ENCODE measurements at regions not wholly inside any gene's neighbourhood (a gene's known extent, or its start where the extent isn't known, plus 50 kb on each side); places are given as distances from the start of the nearest gene placed in this dataset.

- TF ChIP-seq CREB1 (CRISPR knock-in tag; IDR thresholded peaks at IDR 0.05) (no peak), MAX (CRISPR knock-in tag; IDR thresholded peaks at IDR 0.05) (no peak), NR2C2 (CRISPR knock-in tag; IDR thresholded peaks at IDR 0.05) (no peak), NFATC4 (CRISPR knock-in tag; IDR thresholded peaks at IDR 0.05) (no peak), NR1H2 (CRISPR knock-in tag; IDR thresholded peaks at IDR 0.05) (no peak)
- TF ChIP-seq, protein P1, sequence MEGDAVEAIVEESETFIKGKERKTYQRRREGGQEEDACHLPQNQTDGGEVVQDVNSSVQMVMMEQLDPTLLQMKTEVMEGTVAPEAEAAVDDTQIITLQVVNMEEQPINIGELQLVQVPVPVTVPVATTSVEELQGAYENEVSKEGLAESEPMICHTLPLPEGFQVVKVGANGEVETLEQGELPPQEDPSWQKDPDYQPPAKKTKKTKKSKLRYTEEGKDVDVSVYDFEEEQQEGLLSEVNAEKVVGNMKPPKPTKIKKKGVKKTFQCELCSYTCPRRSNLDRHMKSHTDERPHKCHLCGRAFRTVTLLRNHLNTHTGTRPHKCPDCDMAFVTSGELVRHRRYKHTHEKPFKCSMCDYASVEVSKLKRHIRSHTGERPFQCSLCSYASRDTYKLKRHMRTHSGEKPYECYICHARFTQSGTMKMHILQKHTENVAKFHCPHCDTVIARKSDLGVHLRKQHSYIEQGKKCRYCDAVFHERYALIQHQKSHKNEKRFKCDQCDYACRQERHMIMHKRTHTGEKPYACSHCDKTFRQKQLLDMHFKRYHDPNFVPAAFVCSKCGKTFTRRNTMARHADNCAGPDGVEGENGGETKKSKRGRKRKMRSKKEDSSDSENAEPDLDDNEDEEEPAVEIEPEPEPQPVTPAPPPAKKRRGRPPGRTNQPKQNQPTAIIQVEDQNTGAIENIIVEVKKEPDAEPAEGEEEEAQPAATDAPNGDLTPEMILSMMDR (IDR thresholded peaks at IDR 0.05): no peak
- TF ChIP-seq, protein P2, sequence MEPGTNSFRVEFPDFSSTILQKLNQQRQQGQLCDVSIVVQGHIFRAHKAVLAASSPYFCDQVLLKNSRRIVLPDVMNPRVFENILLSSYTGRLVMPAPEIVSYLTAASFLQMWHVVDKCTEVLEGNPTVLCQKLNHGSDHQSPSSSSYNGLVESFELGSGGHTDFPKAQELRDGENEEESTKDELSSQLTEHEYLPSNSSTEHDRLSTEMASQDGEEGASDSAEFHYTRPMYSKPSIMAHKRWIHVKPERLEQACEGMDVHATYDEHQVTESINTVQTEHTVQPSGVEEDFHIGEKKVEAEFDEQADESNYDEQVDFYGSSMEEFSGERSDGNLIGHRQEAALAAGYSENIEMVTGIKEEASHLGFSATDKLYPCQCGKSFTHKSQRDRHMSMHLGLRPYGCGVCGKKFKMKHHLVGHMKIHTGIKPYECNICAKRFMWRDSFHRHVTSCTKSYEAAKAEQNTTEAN (CRISPR knock-in tag; IDR thresholded peaks at IDR 0.05): no peak
- TF ChIP-seq, protein P3, sequence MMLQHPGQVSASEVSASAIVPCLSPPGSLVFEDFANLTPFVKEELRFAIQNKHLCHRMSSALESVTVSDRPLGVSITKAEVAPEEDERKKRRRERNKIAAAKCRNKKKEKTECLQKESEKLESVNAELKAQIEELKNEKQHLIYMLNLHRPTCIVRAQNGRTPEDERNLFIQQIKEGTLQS (CRISPR knock-in tag; conservative IDR thresholded peaks at IDR 0.05): no peak
- TF ChIP-seq, protein P4, sequence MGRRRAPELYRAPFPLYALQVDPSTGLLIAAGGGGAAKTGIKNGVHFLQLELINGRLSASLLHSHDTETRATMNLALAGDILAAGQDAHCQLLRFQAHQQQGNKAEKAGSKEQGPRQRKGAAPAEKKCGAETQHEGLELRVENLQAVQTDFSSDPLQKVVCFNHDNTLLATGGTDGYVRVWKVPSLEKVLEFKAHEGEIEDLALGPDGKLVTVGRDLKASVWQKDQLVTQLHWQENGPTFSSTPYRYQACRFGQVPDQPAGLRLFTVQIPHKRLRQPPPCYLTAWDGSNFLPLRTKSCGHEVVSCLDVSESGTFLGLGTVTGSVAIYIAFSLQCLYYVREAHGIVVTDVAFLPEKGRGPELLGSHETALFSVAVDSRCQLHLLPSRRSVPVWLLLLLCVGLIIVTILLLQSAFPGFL (CRISPR knock-in tag; IDR thresholded peaks at IDR 0.05; ENCODE audit: borderline replicate concordance): no peak
These were observed 483.6 kb downstream of the EPHA4 start for GRCh38 chr2:221088506-221088905.

Measured in WTC11 (cell line).